GM18507 (cell line): ENCODE measurements at regions not wholly inside any gene's neighbourhood (a gene's known extent, or its start where the extent isn't known, plus 50 kb on each side); places are given as distances from the start of the nearest gene placed in this dataset.

Experiments used
- DNase-seq: peaks from one replicate; pipeline ENCODE4 v3.0.0; 2011; ENCODE audit warnings: low read depth; ENCODE audit not compliant: insufficient read length; ENCODE audit errors: extremely low spot score
- FAIRE-seq: peaks from 2 replicates; lab custom pipeline; 2011; peaks lifted over from hg19 to GRCh38; lab: Jason Lieb, UNC

DNA sequence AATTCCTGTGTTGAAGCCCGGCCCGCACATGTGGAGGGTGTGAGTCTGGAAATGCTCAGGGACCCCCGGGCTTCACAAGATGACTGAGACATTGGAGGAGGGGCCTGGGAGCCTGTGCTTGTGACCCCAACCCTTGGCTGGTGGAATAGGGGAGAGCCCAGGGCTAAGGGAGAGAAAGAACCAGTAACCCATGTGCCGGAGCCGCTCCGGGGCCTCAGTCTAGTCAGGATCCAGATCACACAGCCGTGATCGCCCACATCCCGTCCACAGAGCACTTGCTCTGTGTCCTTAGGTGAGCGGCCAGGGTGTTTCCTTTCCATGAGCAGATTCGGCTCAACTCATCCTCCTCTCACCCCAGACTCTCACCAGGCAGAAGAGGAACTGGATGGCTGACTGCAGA lies 152.3 kb upstream of the RPS6KA2 start:
- no peak for DNase-seq
- no peak for FAIRE-seq

DNA sequence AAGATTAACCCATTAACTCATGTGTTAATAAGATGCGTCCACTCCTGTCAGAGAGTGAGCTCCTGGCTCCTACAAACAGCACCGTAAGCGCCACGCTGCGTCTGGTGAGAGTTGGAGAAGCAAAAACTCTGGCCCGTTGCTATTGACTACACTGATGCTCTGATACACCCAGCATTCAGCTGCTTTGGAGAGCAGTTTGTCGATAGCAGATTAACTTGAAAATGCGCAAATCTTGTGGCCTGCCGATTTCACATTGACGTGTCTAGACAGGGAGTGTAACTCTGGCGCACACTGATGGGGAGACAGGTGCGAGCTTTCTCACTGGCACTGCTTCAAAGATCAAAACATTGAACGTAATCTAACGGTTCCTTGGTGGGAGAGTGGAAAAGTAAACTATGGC lies 151.7 kb upstream of the RPS6KA2 start:
- DNase-seq (no peak), FAIRE-seq (no peak)

DNA sequence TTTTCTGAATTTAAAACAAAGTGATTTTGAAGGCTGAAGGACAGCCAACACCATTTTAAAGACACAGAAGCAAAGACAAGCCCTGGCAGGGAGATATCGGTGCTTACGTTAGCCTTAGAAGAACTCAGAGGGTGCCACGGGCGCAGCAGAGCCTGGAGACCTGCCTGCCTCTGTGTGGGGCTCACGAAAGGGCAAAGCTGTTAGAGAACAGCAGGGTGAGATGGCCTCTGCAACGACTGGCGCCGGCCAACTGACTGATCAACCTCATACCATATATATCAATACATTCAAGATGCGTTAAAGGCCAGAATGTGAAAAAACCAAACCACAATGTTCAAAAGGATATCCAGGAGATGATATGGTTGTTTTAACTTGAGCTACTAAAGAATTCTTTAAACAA lies 151.0 kb upstream of the RPS6KA2 start:
- no peak for FAIRE-seq

DNA sequence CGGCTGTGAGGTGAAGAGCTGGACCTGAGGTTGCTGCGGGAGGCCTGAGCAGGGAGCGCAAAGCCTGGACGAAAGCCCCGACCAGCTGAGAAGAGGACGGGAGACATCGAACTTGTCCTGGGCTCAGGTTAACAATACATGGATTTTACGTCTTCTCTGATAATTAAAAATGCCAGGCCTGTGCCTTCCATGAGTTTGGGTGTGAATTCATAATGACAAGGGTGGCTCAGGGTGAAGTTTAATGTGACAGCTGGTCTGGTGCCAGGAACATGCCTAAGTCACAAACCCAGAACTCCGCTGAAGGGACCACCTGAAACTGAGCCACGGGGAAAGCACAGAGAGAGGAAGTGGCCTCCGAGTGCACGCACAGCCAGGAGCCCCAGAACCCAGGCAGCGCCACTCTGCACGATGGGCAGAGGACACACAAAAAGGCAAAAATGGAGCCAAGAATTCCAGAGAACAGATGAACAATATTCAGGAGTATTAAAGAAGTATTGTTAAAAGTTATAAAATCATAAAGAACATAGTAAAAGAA lies 150.1 kb upstream of the RPS6KA2 start:
- DNase-seq (no peak), FAIRE-seq (no peak)

More for the DNA sequence above, 151.0 kb upstream of the RPS6KA2 start:
- no peak for DNase-seq

DNA sequence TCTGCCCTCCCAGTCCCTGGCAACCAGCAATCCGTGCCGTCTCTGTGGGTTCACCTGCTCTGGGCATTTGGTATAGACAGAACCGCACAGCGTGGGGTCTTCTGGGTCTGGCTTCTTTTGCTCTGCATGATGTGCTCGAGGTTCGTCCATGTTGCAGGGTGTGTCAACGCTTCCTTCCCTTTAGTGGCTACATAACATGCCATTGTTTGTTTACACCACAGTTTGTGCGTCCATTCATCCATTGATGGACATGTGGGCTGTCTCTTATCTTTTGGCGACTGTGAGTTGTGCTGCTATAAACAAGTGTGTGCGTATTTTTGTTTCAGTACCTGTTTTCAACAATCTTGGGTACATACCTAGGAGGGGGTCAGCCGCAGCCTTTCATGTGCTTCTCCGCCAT lies 149.5 kb upstream of the RPS6KA2 start:
- DNase-seq (no peak), FAIRE-seq (no peak)

DNA sequence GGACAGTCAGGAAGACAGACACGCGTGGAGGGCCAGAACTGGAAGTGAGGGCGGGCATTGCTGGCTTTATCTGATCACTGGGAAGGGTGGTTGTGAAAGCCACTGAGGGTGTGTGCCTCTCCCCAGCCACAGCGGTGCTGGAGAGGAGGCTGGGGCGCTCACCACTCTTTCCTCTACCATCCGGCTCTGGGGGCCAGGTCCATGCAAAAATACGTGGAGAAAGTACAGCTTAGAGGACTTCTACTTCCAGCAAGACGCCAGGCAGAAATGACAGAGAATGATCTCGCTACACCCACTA lies 148.8 kb upstream of the RPS6KA2 start:
- DNase-seq (no peak), FAIRE-seq (no peak)

DNA sequence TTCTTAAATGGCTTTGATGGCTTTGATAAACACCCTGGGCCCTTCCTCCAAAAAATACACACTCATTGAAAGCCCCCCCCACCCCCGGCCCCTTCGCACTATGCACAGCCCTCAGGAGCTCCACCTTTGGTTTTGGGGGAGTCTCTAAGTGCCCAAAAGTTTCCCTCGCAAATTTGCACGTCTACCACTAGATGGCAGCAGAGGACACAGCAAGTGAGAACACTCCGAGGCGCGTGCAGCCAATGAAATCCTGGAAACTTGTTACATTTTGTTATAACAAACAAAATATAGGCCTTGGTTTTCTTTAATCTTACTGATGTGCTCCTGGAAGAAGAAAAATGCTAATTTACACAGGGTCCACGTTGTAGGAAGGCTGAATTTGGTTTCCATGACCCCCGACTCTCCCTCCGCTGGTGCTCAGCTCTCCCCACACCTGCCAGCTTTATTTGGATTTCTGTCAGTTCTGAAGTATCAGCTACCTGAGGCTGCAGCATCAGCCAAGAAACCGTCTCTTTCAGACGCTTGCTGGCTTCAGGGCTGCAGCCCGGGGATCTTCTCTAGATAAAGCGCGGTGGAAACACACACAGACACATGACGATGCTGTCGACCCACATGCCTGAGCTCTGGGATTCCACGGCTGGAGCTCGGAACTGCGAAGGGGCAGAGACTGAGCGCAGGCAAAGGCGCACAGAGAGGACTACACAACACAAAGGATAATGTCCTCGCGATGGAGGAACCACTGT lies 148.3 kb upstream of the RPS6KA2 start:
- DNase-seq (peak; percentile 75), FAIRE-seq (peak; percentile 94)

DNA sequence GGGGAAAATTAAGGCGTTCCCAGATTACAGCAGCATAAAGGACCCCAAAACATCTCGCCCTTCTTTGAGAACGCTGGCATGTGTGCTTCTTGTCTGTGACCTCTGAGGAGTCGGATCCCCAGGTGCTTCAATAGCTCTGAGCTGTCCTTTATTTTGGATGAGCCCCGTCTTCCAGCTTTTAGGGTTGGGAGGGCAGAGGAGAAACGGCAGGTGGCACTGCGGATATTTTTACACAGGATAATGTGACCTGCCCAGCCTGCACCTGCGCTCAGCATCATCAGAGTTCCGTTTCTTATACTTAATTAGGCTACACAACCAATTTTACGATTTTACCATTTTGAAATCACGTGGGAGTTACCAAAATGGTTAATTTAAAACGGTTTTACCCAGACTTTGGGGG lies 147.7 kb upstream of the RPS6KA2 start:
- DNase-seq (no peak), FAIRE-seq (no peak)

DNA sequence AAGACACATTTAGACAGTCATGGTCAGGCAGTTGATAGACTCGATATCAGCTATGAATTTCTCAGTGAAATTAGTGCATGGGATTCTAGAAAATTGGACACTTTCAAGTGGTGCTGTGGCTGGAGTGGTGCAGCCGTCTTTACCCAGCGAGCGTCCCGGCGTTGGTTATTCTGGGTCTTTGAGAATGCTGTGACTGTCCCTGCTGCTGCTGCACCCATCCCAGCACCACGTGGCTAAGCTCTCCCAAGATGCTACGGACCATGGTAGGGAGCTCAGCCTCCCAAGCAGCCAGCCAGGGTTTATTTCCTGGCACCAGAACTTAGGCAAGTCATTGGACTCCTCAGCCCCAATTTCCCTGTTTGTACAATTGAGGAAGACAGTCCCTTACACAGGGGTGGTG lies 147.2 kb upstream of the RPS6KA2 start:
- FAIRE-seq (no peak), DNase-seq (no peak)

DNA sequence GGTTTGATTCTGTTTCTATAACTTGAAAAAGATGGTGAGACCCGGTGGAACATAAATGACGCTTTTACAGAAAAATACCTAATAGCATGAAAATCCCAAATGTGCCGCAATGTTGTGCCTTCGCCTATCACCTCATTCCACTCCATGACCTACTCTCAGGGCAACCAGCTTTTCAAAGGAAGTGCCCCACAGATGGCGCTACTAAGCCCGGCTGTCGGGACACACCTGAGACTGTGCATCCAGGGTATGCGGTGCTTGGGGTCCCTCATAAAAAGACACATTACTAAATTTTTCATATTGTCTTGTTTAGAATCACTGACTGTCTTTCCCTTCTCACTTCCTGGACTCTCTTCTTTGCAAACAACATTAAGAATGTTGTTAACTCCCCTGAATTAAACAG lies 145.5 kb upstream of the RPS6KA2 start:
- FAIRE-seq: no peak
- DNase-seq: no peak

DNA sequence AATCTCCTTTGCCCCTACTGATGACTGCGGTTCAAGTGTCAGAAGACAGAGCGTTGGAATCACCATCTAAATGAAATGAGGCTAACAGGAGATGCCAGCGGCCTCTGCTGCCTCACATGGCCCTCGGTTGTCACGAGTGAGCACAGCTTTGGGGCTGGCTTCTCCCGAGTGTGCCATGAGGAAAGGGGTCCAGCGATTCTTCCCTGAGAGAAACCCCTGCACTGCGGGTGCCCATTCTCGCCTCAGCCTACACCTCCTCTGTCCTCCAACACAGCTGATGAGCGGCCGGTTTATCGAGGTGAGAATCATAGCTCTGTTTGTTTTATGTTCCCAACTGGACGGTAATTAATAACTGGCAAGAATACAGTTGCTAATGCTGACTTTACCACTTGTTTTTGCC lies 144.7 kb upstream of the RPS6KA2 start:
- DNase-seq: no peak
- no peak for FAIRE-seq

DNA sequence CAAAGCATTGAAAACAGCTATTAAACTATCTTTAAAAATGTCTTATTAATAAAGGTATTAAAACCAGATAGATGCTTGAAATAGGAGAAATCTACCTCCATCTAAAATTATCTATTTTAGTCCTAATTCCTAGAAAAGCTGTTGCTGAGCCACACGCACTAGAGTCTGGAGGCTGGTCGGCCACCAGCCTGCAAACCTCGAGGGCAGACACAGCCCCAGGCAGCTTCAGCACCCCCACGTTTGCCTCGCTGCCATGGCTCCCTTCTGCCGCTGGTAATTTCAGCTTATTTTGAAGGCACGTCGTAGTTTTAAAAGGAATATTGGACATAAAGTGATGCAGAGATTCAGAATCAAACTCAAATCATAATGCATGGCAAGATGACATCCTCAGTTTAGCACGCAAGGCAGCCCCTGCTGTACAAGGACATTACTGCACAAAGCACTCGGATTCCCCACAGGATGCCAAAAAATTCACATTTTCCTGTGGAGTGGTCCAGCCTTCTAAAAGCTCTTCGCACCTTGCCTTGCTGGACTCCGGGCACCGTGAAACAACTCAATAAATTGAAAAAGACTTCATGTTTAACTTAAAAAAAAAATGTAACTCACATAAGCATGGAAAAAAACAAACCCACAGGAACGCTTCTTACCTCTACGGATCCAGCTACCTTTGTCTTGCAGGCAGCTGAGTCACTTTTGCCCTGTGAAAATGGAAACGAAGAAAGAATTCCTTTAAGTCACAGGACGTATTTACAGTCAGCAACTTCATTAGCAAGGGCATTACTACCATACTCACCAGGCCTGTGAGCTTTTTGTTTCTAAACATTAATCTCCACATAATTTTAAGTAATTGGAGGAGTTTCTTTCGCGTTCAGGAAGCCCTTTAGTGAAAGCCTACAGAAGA lies 143.4 kb upstream of the RPS6KA2 start:
- DNase-seq (no peak), FAIRE-seq (no peak)

DNA sequence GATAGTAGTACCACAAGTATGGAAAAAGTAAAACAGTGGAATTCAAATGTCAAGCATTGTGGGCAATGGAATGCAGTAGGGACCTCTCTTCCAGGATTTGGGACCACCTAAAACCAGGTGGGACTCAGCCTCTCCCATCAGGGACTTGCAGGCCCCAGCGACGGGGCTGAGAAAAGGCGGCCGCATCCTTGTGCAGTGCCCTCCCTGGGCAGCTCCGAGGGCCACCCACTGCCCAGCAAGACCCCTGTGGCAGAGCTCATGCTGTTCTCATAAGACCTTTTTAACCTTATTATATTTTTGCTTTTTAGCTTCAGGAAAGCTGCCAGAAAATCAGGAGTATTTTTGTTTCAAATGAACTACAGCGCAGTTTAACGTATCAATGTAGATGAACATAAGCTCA lies 142.6 kb upstream of the RPS6KA2 start:
- DNase-seq (no peak), FAIRE-seq (no peak)

DNA sequence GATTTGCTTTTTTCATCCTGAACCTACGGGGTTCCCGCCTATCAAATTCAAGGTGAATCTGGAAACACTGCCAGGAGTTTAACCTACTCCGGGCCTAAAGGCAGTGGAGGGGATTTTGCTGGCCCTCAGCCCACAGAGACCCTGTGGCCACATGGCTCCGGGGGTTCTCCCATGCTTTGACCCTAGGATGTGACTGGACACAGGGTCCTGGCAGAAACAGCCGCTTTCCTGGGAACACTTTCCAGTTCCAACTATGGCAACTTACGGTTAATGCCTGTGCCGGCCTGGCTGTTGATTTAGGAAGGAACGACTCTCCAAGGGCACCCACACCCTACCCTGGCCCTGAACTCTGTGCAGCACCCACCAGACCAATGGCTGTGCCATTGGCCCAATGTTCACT lies 141.7 kb upstream of the RPS6KA2 start:
- FAIRE-seq: no peak
- no peak for DNase-seq

DNA sequence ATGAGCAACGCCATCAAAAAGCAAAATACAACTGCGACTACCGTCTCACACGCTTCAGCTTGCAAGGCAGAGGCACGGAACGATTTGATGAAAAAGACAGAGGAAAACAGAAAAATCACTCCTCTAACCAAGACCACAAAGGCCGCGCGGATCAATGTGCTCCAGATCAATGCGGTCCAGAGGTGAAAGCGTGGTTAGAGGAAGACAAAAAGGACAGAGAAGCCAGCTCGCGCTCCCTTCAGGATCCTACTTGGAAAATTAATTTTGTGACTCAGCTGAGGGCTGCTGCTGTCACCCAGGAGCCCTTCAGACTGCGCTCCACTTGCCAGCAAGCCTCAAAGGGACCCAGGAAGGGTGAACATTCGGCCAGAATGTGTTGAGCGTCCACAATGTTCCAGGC lies 140.2 kb upstream of the RPS6KA2 start:
- no peak for FAIRE-seq
- no peak for DNase-seq

DNA sequence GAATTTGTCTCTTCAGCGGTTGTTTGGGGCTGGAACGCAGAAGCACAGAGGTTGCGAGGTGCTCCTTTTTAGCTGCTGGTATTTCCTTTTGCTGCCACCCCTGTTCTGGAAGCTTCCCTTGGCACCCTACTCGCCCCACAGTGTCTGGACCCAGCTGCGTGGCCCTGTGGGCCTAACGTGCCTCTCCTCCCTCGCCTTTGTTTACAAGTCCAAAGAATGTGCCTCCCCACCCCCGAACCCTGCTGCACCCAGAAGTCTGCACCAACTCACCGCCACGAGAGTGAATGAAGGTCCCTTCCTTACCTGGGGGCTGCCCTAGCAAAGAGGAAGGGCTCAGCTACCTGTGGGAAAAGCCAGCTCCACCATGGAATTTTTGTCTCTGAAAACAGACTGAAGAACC lies 139.7 kb upstream of the RPS6KA2 start:
- DNase-seq: no peak

DNA sequence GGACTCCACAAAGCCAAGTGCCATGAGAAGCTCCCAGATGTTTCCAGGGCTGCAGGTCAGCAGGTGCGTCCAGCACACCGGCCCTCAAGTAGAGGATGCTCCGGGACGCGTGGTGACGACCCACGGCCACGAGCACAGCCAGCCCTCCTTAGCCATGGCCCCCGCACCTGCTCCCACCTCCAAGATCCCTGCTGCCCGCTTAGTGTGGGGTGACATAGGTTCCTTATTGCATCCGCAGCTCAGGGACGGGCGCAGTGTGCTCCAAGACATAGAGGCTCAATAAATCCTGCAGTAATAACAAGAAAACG lies 138.1 kb upstream of the RPS6KA2 start:
- DNase-seq (no peak), FAIRE-seq (no peak)

More for the DNA sequence above, 139.7 kb upstream of the RPS6KA2 start:
- FAIRE-seq: no peak

DNA sequence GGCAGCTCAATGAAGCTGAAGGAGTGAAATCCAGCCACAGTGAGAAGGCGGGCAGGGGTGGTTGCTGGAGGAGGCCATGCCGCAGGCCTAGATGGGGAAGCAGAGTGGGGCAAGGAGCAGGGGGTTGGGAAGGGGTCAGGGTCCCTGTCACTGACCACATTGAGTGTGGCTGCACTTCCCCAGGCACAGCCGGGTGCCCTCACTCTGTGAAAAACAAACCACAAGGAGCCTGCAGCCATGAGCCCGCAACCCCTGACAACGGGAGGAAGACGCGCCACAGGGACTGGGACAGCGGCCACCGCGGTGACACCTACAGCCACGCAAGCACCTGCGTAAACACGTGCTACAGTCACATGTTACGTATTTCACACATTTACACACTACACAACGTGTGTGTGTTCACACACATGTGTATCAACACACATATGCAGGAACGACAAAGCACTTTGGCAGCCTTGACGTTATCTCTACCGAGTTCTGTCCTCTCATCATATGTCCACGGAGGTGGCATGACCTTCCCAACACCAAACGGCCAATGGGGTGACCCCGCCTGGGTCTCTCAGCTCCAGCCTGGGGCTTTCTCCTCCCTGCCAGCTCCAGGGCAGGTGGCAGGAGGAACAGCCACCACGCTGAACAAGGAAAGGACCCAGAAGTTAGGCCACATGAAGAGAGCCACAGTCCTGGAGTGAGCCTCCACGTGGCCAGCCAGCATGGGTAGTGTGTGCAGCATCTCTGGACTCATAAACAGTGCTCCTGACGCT lies 137.6 kb upstream of the RPS6KA2 start:
- no peak for DNase-seq
- no peak for FAIRE-seq

DNA sequence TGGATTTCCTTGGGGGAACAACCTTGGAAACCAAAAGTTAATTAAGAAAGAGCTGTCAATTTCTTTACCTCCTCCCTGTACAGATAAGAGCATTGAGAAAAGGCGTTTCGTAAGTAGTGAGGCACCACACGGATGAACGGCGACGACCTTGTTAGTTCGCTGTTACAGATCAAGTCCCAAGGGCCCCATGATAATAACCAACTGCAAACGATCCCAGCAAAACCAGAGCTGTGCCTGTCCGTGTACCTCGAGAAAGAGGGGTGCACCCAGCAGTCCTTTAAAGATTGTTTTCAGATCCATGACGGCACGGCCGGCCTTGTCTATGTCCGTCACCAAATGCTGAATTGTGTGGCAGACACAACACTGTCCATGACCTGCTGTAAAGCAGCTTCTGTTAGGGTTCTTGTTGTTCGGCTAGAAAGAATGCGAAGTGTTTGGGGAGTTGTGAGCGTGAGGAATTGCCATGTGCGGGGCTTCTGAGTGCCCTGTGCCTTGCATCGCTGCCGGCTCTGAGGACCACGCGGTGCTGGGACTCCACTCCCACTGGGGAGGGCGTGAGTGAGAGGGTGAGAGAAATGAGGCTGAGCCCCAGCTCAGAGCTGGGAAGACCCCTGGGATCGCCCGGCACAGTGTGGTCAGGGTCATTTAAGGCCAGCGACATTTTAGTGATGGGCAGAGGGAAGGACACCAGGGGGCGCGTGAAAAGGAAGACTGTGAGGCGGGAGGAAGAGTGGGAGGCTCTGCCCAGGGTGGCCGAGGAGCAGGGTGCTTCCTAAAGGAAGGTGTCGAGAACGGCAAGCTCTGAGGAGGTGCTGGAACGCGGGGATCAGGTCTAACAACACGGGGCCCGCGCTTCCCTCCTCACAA lies 136.8 kb upstream of the RPS6KA2 start:
- FAIRE-seq (no peak), DNase-seq (no peak)
